GM19351 (cell line): ENCODE measurements at regions not wholly inside any gene's neighbourhood (a gene's known extent, or its start where the extent isn't known, plus 50 kb on each side); places are given as distances from the start of the nearest gene placed in this dataset.

Source experiments
- ATAC-seq: cut with Tn5 transposase; IDR thresholded peaks from one replicate; pipeline ENCODE4 v1.9.1; 2021; ENCODE audit warnings: mild to moderate bottlenecking, moderate library complexity; ENCODE audit not compliant: unreplicated experiment

DNA sequence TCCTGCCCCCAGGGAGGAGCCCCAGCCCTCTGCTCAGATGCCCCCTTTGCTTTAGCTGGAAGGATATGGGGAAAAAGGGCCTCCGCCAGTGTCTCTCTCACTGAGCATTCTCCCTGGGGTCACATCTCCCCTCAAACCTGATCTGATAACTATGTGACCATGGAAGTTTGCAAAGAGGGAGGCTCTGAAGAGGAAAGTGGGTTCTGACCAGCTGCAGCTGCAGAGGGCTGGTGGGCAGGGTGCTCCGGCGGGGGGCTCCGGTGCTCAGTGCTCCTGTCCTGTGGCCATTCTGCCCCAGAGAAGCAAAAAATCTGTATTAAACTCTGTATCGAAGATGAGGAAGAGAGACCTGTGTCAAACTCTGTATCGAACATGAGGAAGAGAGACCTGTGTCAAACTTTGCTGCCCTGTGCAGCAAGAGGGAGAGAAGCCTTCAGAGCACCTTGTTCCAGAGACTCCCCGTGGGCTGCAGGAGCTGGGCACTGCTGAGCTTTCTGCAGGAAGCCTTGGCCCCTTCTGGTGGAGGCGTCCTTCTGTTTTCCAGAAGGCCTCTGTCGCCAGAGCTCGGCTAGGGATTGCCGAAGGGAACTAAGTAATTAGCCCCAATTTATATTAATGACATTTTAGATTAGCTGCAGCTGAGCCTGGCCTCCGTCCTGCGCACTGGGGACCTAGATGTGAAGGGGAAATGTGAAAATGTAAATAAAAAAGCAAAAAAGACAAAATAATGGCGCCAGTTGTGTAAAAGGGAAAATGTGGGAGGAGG is 186.2 kb upstream of the C1orf174 start:
- ATAC-seq, result no peak

DNA sequence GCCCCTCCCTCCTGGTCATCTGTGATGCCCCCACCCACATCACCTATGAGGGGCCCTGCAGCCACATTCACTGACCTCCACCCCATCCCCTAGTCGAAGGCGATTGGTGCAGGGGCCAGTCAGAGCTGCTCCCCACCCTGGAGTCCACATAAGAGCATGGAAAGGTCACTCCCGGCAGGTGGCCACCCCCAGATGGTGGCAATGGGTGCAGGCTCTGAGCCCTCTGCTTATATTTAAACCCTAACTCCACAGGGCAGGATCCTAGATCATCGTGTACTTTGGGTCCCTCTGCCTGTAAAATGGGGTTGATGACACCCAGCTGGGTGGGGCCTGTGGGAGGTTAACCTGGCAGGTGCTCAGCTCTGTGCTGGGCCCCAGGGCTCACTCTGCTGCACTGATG is 186.8 kb upstream of the C1orf174 start:
- ATAC-seq, result no peak

DNA sequence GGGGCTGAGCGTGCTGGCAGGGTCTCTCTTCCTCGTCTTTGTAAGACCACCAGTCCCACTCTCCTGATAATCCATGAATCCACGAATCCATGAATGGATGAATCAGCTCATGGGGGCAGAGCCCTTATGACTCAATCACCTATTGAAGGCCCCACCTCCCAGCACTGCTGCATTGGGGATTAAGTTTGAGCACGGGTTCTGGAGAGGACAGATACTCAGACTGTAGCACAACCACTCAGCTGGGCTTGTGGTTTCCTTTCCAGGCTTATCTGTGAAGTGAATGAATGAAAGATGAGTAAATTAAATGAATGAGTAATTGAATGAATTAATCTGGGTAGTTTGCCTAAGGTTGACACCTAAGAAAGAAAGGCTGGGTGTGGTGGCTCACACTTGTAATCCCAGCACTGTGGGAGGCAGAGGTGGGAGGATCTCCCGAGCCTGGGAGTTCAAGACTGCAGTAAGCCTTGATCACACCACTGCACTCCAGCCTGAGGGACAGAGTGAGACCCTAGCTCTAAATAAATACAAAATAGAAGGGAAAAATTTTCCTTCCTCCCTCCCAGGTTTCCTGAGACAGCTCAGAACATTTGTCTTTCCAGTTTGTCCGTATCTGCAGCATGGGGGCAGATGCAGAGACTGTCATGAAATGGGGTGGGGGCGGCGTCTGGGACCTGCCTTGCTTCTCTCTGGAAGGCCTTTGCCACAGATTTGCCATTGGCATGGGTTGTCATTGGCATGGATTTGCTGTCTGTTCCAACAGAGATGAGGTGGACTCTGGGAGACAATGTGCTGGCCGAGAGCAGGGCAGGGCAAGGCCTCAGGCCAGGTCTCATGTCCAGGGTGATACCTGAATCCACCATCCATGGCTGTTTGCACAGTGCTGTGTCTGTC is 187.7 kb upstream of the C1orf174 start:
- no peak for ATAC-seq

DNA sequence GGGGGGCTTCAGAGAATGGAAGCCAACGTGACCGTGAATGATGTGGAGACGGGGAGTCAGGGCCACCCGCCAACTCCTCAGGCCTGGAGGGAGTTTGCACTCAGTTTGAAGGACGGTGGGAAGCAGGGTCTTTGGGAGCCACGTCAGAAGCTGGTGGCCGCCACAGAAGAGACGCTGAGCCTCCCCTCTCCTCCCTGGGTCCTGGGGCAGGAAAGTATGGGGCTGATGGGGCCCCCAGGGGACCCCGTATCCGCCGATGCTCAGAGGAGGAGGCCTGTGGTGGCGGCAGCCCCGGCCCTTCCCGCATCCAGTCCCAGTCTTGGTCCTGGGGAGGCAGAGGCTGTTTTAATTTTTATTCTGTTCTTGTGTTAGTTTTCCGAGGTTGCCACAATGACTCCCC is 188.6 kb upstream of the C1orf174 start:
- no peak for ATAC-seq

DNA sequence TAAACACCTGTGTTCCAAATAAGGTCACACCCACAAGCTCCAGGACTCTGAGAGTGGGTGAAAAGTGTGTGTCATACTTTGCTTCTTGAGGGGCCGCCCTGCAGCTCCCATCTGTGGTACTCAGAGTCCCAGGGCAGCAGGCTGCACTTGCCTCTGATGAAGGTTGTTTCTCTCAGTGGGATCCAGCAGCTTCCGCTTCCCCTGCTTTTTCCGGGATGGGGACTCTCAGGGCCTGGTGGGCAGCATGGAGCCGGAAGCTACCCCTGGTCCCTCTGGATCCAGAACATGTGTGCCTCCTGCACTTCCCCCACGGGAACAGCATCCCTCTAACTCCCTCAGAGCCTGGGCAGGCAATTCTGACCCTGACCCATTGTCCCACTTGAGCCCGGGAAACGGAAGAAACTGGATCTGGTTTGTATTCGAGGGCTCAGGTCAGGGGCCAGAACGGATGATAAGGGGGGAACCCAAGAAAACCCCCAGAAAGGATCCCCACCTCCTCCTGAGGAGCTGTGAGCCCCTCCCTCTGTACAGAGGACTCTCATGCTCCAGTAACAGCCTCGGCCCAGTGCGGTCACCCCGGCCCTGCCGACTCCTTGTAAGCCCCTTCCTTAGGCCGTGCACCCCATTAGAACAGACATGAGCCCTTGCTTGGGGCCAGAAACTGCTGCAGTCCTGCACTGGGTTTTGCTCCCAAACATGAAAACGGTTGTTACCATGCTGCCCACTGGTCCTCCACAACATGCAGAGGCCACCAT is 189.5 kb upstream of the C1orf174 start:
- ATAC-seq, result no peak

DNA sequence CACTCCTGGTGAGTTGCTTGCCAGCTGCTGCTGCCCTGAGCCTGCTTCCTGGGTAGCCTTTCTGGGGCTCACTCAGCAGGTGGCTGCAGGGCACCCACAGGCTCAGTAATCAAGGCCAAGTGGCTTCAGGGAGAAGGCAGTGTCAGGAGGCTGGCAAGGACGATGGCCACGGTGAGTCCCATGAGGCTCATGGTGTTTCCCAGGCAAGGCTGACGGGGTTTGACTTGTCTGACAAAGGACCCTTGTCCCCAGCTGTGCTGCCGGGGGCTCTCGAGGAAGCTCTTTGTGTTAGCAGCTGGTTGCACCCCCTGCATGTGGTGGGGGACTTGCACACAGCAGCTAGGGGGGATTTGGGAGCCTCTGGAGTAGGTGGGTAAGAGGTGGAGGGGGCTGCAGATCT is 190.5 kb upstream of the C1orf174 start:
- ATAC-seq, result no peak

DNA sequence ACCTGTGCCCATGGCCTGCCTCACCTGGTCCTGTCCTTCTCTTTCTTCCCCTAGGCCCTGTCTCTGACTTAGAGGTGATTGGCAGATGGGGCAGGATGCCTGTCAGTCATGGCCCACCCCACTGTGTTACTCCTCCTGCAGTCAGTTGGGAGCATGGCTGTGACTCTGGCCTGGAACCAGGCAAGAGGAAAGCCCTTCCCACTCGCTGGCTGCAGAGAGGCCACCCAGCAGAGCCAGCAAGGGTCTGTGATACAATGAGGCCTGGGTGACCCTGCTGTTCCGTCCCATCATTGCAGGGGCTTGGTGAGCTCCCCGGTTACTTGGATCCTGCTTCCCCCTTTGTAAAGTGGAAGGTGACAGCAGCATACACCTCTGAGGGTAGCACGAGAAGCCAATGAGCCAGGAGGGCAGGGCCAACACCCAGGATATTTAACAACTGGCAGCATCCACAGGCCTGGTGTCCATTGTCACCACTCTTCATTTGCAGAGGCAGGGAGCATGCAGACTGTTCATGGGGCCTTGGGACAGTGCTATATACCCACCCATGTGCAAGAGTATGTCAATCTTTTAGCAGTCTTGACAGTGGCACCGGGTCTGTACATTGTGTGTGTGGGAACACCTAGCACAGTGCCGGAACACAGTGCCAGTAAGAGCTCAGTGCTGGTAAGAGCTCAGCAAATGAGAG is 191.0 kb upstream of the C1orf174 start:
- no peak for ATAC-seq

DNA sequence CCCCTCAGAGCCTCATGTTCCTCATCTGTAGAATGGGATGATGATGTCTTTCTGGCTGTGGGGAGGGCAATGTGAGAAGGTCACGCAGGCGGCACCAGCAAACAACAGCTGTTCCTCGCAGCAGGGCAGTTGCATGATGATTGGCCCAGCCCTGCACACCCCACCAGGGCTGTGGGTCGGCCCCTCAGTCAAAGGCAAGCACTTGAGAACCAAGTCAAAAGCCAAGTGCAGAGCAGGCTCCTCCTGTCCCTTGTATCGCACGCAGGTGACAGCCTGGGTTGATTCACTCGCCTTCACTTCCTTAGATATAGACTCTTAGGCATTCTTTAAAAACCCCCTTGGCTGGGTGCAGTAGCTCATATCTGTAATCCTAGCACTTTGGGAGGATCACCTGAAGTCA is 191.9 kb upstream of the C1orf174 start:
- ATAC-seq, result no peak

DNA sequence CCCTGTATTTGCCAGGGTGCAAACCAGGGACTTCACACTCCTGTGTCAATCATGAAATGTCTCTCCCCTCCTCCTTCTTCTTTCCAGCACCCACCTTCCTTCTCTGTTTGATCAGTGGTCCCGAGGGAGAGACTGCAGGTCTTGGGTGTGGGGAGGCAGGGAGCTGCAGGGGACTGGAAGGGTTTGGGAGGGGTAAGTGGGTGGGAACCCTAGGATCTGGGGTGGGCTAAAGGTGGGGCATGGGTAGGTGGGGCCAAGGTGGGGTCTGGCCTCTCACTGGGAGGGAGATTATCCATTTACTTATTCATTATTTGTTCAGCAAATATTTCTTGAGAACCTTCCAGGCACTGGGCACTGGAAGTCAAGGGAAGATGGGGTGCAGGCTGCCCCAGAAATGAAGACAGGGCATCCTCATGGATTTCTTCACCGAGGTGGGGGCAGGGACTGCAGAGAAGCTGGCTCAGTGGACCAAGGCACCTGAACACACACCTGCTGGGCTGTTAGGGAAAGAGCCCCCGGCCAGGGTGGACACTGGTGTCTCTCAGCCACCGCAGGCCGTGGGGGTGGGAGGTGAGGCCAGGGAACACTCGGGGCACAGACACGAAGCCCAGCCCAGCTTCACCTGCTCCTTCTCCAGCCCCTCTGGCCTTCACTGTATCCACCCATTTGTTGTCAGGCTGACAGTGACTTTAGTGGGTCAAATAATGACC is 193.9 kb upstream of the C1orf174 start:
- no peak for ATAC-seq

DNA sequence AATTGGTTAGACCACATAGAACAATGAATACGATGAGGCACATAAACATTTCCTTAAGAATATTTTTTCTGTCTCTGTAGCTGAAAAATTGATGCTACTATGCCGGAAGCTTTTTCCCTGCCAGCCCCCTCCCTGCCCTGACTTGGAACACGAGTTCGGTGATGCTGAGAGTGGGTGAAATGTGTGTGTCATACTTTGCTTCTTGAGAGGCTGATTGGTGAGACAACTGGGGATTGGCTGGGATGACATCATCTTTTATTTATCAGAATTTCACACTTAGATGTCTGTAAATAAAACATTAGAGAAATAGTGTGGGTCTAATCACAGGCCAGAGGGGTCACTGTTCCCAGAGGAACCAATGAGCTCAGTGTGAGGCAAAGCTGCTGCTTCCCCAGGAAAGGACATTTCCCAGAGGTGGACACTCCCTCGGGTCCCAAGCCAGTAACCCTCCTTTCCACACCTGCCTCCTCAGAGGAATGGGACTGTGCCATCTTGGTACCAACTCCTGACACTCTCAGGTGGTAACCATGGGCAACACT is 195.4 kb upstream of the C1orf174 start:
- ATAC-seq, result no peak

DNA sequence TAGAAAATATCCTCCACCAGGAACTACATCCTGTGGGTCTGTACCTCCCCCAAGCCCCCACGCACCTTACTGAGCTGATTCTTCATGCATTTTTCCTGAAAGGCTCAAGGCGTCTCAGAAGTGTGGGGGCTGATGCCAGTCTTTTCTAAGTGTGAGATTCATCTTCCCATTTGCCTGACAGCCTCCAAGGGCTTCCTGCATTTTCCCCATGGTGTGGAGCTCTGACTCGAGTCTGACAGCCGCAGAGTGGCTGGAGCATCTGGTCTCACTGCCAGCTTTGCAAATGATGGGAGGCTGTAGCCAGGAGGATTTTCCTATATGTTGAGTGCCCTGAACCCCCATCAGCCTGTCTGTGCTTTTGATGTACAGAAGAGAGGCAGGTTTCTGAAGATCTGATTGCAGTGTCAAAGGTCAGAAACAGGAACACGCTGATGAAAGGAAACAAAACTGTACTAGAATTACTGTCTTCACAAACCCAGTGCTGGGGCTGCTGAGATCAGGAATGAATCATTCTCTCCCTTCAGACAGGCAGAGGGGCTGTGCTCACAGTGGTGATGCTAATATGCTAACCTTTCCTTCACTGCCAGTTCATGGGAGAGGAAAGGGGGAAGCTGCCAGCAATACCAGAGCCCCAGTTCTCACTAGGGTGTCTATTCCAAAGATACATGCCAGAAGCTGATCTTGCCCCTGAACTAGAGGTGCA is 201.5 kb upstream of the C1orf174 start:
- no peak for ATAC-seq

DNA sequence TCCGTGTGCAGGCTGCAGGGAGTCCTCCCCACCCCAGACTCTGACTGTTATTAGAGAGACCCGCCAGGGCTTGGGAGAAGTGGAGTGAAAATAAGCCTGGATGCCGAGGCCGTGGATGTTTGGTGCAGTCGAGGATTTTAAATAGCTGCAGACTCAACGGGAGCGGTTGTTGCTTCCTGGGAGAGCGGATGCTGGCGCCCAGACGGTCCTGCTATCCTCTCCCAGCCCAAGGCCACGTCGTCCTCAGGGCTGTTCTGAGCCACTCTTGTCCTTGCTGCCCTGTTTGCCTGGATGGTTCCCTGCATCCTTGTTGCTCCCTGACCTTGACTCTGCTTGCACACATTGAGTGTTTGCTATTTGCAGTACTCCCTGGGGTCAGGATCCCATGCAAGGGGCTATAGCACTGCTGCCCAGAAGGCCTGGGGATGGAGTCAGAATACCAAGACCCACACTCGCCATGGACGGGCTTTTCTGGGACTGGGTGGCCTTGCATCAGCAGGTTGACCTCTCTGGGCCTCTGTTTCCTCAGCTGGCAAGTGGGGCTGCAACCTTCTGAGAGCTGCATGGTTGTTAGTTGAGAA is 205.3 kb upstream of the C1orf174 start:
- ATAC-seq, result no peak

DNA sequence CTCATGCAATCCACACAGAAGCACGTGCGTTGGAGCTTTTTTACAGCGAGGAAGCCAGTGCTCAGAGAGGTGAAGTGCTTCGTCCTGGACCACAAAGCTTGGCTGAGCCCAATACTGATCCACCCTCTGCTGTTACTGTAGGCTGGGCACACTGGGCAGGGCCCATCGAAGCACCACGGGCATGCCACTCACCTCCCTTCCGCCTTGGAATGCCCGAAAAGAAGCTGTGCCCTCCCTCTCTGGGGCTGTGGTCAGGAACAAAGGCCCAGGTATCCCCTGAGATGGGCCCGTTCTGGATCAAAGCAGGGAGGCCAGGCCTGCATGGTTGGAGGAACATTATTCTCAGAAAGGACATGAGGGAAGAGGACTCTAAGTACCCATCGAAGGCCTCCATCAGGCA is 206.7 kb upstream of the C1orf174 start:
- ATAC-seq, result no peak

DNA sequence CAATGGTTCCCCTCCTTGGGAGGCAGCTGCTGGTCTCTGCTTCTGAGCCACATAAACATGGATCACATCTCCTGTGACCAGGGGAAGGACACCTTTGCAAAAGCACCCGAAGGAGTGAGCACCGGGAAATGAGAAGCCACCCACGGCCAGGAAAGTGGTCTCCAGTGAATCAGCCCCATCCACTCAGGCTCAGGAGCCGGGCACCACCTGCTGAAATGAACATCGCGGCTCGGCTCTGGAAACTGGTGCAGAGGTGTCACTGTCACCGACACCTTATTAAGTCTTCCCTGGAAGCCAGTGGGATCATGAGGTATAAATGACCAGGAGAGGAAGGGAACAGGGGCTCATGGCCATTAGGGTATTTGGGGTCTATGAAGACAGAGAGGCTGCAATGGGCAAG is 207.2 kb upstream of the C1orf174 start:
- no peak for ATAC-seq

DNA sequence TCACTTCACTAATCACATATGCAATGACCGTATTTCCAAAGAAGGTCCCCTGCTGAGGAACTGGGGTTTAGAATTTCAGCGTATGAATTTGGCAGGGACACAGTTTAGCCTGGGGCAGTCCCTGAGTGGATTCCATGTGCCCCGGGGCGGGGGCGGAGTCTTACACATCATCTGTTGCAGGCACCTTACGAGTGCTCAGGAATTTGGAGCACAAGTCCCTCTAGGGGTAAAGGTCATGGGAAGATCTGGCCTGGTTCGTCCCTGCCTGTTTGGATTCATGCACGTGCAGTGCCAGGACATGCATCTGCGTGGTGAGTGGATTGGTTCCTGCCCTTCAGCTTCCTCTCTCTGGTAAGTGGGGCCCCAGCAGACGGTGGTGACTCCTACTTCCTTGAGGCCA is 208.3 kb upstream of the C1orf174 start:
- no peak for ATAC-seq

DNA sequence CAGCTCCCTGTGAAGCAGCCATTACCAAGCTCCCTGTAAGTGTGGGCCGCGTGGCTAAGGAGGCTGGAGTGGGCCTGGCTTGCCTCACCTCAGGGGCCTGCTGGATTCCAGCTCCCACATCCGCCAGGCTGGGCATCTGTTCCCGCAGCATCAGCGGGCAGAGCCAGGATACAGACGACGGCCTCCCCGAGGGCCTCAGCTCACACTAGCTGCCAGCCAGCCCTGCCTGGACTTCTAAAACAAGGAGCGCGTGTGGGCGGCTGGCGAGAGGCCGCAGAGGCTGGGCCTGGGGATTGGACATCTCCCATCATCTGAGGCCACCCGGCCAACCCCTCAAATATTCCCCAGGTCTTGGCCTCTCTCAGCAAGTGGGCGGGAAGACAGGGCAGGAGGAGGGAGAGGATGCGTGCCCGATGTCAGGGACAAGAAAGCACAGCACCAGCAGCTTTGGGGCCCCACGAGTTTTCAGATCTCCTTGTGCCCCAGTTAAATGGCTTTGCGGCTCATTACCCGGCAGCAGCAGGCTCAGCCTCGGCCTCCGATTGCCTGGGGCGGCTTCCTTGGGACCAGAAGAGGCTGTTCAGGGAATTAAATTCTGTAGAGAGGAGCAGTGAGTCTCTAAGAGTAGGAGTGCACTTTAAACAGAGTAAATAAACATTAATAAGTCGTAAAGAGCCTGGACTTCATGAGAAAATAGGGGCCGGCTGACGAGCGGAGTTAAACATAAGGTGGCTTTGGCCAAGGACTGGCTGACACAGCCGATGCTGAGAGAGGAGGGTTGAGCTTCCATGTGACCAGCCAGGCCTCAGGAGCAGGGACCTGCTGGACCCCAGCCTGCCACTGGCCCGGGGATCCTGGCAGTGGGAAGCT is 208.9 kb upstream of the C1orf174 start:
- no peak for ATAC-seq

DNA sequence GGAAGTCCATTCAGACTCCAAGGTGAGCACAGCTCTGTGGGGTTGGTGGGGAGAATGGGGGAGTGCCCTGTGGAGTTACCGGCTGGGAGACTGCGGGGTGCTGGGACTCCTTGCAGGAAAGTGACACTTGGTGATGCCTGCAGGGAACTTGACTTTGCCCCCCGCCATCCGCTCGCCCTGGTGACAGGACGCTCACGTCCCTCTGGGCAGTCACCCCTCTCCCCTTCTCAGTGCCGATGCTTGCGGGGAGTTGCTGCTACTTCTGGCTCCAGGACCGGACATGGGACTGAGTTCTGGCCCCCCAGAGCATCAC is 209.5 kb upstream of the C1orf174 start:
- no peak for ATAC-seq

DNA sequence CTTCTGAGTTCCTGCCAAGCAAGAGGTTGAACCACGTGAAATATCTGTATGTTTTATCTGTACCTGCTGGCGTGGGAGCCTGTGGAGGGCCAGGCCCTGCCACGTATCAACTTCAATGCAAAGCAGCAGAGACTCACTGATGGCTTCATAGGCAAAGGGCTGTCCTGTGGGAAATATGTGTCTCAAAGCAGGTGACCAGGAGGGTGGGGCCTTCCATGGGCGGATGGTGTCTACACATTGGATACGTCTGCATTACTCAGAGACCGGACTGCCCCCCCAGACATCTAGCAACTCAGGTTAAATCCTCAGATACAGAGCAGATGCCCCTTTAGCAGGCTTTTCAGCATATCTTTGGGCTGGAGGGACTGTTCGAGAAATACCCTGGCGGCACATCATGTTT is 210.8 kb upstream of the C1orf174 start:
- no peak for ATAC-seq
